ENCODE measurements at regions not wholly inside any gene's neighbourhood (a gene's known extent, or its start where the extent isn't known, plus 50 kb on each side); places are given as distances from the start of the nearest gene placed in this dataset.

DNA sequence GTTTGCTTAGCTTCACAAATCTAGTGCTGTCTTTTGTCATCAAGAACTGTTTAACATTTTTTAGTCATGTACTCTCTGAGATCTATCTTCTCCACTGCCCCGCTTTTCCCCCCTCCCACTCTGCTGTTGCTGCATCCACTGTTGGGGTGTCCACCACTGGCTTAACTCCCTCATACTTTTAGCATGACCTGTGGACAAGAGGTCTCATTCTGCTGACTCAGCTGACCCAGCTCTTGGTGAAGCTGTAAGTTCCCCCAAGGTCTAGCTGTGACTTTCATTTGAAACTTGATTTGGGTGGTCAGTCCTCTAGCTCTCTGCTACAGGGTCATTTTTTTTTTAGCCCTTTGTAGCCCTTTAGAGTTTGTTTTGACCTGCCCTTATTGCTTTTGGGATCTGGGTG lies 427.2 kb downstream of the PLCL1 start:
- TF ChIP-seq, protein P1, sequence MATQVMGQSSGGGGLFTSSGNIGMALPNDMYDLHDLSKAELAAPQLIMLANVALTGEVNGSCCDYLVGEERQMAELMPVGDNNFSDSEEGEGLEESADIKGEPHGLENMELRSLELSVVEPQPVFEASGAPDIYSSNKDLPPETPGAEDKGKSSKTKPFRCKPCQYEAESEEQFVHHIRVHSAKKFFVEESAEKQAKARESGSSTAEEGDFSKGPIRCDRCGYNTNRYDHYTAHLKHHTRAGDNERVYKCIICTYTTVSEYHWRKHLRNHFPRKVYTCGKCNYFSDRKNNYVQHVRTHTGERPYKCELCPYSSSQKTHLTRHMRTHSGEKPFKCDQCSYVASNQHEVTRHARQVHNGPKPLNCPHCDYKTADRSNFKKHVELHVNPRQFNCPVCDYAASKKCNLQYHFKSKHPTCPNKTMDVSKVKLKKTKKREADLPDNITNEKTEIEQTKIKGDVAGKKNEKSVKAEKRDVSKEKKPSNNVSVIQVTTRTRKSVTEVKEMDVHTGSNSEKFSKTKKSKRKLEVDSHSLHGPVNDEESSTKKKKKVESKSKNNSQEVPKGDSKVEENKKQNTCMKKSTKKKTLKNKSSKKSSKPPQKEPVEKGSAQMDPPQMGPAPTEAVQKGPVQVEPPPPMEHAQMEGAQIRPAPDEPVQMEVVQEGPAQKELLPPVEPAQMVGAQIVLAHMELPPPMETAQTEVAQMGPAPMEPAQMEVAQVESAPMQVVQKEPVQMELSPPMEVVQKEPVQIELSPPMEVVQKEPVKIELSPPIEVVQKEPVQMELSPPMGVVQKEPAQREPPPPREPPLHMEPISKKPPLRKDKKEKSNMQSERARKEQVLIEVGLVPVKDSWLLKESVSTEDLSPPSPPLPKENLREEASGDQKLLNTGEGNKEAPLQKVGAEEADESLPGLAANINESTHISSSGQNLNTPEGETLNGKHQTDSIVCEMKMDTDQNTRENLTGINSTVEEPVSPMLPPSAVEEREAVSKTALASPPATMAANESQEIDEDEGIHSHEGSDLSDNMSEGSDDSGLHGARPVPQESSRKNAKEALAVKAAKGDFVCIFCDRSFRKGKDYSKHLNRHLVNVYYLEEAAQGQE (IDR thresholded peaks at IDR 0.05; ENCODE audit: borderline replicate concordance), result no peak
- TF ChIP-seq, protein P1 (CRISPR knock-in tag; IDR thresholded peaks at IDR 0.05; ENCODE audit: low read depth), result no peak
- no peak for TF ChIP-seq ARID1B (IDR thresholded peaks at IDR 0.05)
- no peak for TF ChIP-seq POLR2AphosphoS5 (IDR thresholded peaks at IDR 0.05; ENCODE audit: control insufficient read depth, insufficient read depth, low read depth, low read length)
- TF ChIP-seq ZNF311 (CRISPR knock-in tag; IDR thresholded peaks at IDR 0.05), result no peak
- no peak for TF ChIP-seq GABPA (tag; conservative IDR thresholded peaks at IDR 0.05; ENCODE audit: low read depth)
